Omental fat pad (tissue), 3 donors: ENCODE measurements at regions not wholly inside any gene's neighbourhood (a gene's known extent, or its start where the extent isn't known, plus 50 kb on each side); places are given as distances from the start of the nearest gene placed in this dataset.

ENCODE experiments used
- ATAC-seq: fragments of 150-250 bp; one replicate; pipeline ENCODE4 v1.9.1; 2016; ENCODE audit warnings: mild to moderate bottlenecking, moderate library complexity; ENCODE audit not compliant: low FRiP score
- DNase-seq: peaks from one replicate; pipeline ENCODE4 v3.0.0-alpha.2; 2019; ENCODE audit warnings: low spot score
- TF ChIP-seq, protein P1 (sequence below), 3 donors: fragments of 450-650 bp; IDR thresholded peaks; one replicate each; pipeline ENCODE4 v1.5.1; 2016 to 2017; ENCODE audit warnings: antibody characterized with exemption in 3 of 3, mild to moderate bottlenecking in 3 of 3, moderate library complexity in 2 of 3

- no peak for ATAC-seq
- TF ChIP-seq, protein P1, sequence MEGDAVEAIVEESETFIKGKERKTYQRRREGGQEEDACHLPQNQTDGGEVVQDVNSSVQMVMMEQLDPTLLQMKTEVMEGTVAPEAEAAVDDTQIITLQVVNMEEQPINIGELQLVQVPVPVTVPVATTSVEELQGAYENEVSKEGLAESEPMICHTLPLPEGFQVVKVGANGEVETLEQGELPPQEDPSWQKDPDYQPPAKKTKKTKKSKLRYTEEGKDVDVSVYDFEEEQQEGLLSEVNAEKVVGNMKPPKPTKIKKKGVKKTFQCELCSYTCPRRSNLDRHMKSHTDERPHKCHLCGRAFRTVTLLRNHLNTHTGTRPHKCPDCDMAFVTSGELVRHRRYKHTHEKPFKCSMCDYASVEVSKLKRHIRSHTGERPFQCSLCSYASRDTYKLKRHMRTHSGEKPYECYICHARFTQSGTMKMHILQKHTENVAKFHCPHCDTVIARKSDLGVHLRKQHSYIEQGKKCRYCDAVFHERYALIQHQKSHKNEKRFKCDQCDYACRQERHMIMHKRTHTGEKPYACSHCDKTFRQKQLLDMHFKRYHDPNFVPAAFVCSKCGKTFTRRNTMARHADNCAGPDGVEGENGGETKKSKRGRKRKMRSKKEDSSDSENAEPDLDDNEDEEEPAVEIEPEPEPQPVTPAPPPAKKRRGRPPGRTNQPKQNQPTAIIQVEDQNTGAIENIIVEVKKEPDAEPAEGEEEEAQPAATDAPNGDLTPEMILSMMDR (IDR thresholded peaks at IDR 0.05): no peak
- no peak for DNase-seq
These were observed 102.0 kb downstream of the CASP12 start for GRCh38 chr11:104796301-104796700.

DNA sequence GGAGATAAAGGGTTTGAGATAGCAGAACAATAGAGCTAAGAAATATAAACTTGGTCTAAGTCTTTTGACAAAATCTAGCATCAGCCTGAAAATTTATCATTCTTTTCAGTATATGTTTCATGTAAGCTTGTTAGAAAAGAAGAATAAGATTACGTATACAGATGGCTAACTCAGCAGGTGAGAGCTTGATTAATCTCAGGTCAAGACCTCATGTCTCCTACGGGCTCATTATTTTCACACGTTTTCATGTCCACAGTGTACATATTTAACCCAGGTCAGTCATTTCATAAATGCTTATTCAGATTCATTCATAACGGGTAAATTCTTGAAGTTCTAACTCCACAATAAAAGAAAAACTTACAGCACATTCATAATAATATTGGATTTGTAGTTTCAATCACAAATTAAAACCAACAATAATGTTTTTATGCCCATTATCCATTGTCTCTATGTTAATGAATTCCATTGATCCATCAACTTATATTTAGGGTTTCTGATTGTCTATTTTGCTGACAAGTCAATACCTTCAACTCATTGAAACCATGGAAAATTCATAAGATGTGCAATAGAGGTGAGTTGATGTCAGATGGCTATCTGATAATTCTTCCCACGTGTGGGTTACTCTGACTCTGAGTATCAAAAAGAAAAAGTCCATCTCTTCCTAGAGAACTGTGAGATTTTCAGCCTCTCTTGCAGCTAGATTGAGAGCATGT, 102.6 kb downstream of the CASP12 start:
- TF ChIP-seq, protein P1 (IDR thresholded peaks at IDR 0.05): no peak
- DNase-seq (no peak), ATAC-seq (no peak)

DNA sequence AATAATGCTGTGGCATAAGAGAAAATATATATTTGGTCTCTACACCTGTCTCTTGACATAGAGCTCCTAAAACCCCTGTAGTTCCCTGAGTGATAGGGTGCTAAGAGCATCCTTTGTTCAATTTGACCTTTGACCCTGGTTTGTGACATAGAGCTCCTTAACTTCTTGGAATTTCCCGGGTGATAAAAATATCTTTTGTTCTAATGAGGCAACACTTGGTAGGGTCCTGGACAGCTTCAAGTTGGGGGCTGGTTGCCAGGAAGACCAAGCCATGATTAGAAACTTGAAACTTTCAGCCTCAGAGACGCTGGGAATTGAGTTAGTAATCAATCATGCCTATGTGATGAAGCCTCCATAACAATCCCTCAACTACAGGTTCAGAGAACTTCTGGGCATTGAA, 105.4 kb downstream of the CASP12 start:
- TF ChIP-seq, protein P1 (IDR thresholded peaks at IDR 0.05): no peak
- ATAC-seq (no peak), DNase-seq (no peak)

DNA sequence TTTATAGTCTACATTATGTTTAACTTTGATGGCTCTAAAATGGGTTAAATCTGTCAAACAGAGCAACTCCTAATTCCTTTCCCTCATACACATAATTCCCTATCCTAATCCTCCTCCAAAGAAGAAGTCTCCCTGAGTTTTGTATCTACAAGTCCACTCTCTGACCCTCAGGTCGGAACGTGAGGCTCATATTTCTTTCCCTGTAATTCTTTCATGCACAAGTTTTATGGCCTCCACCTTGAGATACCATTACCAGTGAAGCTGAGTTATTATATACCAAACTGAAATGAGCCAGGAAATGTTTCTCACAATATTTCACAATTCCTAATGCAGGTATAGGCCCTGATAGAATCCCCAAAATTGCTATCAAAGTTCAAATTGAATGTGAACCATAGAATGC, 106.4 kb downstream of the CASP12 start:
- TF ChIP-seq, protein P1 (IDR thresholded peaks at IDR 0.05): no peak
- ATAC-seq (no peak), DNase-seq (no peak)

GRCh38 chr11:104784684-104785460, 113.4 kb downstream of the CASP12 start:
- DNase-seq: no peak
- no peak for ATAC-seq
- TF ChIP-seq, protein P1 (IDR thresholded peaks at IDR 0.05): no peak

- TF ChIP-seq, protein P1 (IDR thresholded peaks at IDR 0.05): no peak
- no peak for DNase-seq
- no peak for ATAC-seq
These were observed 115.0 kb downstream of the CASP12 start for GRCh38 chr11:104783241-104783640.

- ATAC-seq: no peak
- TF ChIP-seq, protein P1 (IDR thresholded peaks at IDR 0.05): no peak
- no peak for DNase-seq
These were observed 115.9 kb downstream of the CASP12 start for GRCh38 chr11:104782377-104782754.
